ENCODE measurements at regions not wholly inside any gene's neighbourhood (a gene's known extent, or its start where the extent isn't known, plus 50 kb on each side); places are given as distances from the start of the nearest gene placed in this dataset.

GRCh38 chr20:63100926-63101699, 94.3 kb upstream of the BHLHE23 start:
- no peak for DNase-seq (ENCODE audit: low spot score)

- DNase-seq (ENCODE audit: low spot score) = no peak
These were observed 93.6 kb upstream of the BHLHE23 start for GRCh38 chr20:63100174-63100925.

- DNase-seq (ENCODE audit: low spot score) = no peak
These were observed 92.9 kb upstream of the BHLHE23 start for GRCh38 chr20:63099456-63100173.

- no peak for DNase-seq (ENCODE audit: low spot score)
These were observed 91.5 kb upstream of the BHLHE23 start for GRCh38 chr20:63098195-63098810.

GRCh38 chr20:63097336-63097831, 90.6 kb upstream of the BHLHE23 start:
- no peak for DNase-seq (ENCODE audit: low spot score)

- DNase-seq (ENCODE audit: low spot score) = no peak
These were observed 90.0 kb upstream of the BHLHE23 start for GRCh38 chr20:63096681-63097335.

GRCh38 chr20:63095718-63096654, 89.2 kb upstream of the BHLHE23 start:
- peak; percentile 46 for DNase-seq (ENCODE audit: low spot score)

GRCh38 chr20:63094767-63095499, 88.2 kb upstream of the BHLHE23 start:
- no peak for DNase-seq (ENCODE audit: low spot score)

GRCh38 chr20:63093966-63094766, 87.4 kb upstream of the BHLHE23 start:
- no peak for DNase-seq (ENCODE audit: low spot score)

GRCh38 chr20:63092660-63093215, 86.0 kb upstream of the BHLHE23 start:
- DNase-seq (ENCODE audit: low spot score) = no peak

GRCh38 chr20:63091901-63092659, 85.3 kb upstream of the BHLHE23 start:
- DNase-seq (ENCODE audit: low spot score) = no peak

- DNase-seq (ENCODE audit: low spot score) = no peak
These were observed 84.2 kb upstream of the BHLHE23 start for GRCh38 chr20:63090682-63091571.

GRCh38 chr20:63090052-63090451, 83.3 kb upstream of the BHLHE23 start:
- DNase-seq (ENCODE audit: low spot score) = no peak

- DNase-seq (ENCODE audit: low spot score) = no peak
These were observed 82.5 kb upstream of the BHLHE23 start for GRCh38 chr20:63089051-63089907.

GRCh38 chr20:63087872-63088680, 81.3 kb upstream of the BHLHE23 start:
- no peak for DNase-seq (ENCODE audit: low spot score)
